Progenitor cell of endocrine pancreas (in vitro differentiated cells): ENCODE measurements at regions not wholly inside any gene's neighbourhood (a gene's known extent, or its start where the extent isn't known, plus 50 kb on each side); places are given as distances from the start of the nearest gene placed in this dataset.
"Not testable (repeated sequence)": the region's sequence is repeated elsewhere in the genome, so short reads cannot be mapped to it uniquely, and the experiment has no call there.

Experiments
- DNase-seq: peaks from one replicate; pipeline ENCODE4 v3.0.0; 2021; ENCODE audit warnings: low spot score; ENCODE audit not compliant: unreplicated experiment
- H3K27ac Mint-ChIP-seq: 2 replicates; pipeline ENCODE4 v1.8.0; 2021; ENCODE audit warnings: mild to moderate bottlenecking, moderate library complexity, mixed read lengths
- H3K27me3 Mint-ChIP-seq: 2 replicates; pipeline ENCODE4 v1.8.0; 2021; ENCODE audit warnings: mixed read lengths
- H3K36me3 Mint-ChIP-seq: 2 replicates; pipeline ENCODE4 v1.8.0; 2022; ENCODE audit warnings: mixed read lengths; ENCODE audit not compliant: insufficient read depth
- H3K4me1 Mint-ChIP-seq: 2 replicates; pipeline ENCODE4 v1.8.0; 2021; ENCODE audit warnings: low read depth, mixed read lengths
- H3K4me3 Mint-ChIP-seq: 2 replicates; pipeline ENCODE4 v1.8.0; 2021; ENCODE audit warnings: low read depth, mild to moderate bottlenecking, moderate library complexity, mixed read lengths
- H3K9me3 Mint-ChIP-seq: 2 replicates; pipeline ENCODE4 v1.8.0; 2021; ENCODE audit warnings: low read depth, mixed read lengths
- TF ChIP-seq, protein P1 (sequence below): fragments of 200-600 bp; sonication (generic); IDR thresholded peaks from one replicate; pipeline ENCODE4 v1.5.0; 2021; ENCODE audit warnings: antibody characterized with exemption, mild to moderate bottlenecking; ENCODE audit not compliant: unreplicated experiment

DNA sequence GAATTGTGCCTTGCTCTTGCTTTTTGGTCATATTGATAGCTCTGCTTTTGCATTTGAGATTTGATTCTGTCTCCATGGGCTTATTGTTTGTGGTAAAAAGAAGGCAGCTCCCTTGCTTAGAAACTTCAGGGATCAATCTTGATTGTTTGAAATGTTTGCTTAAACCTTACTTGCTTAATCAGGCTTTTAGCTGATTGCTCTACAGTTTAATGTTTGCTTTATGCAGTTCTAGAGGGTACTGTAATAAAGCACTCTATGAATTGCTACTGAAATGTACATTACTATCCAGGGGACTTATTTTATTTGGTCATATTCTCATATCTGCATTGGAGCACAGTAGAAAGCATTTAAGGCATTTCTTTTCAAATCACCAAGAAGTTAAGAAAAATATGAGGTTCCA is 545.4 kb upstream of the HS3ST5 start:
- Mint-ChIP-seq H3K27me3 (no peaks in the 10 kb centered on the region), H3K9me3 (no peaks in the 10 kb centered on the region), H3K4me1 (peaks cover 5% of the 10 kb centered on the region), H3K36me3 (no peaks in the 10 kb centered on the region), H3K4me3 (no peak overlapping the region), H3K27ac (no peak overlapping the region)
- no peak for DNase-seq
- TF ChIP-seq, protein P1, sequence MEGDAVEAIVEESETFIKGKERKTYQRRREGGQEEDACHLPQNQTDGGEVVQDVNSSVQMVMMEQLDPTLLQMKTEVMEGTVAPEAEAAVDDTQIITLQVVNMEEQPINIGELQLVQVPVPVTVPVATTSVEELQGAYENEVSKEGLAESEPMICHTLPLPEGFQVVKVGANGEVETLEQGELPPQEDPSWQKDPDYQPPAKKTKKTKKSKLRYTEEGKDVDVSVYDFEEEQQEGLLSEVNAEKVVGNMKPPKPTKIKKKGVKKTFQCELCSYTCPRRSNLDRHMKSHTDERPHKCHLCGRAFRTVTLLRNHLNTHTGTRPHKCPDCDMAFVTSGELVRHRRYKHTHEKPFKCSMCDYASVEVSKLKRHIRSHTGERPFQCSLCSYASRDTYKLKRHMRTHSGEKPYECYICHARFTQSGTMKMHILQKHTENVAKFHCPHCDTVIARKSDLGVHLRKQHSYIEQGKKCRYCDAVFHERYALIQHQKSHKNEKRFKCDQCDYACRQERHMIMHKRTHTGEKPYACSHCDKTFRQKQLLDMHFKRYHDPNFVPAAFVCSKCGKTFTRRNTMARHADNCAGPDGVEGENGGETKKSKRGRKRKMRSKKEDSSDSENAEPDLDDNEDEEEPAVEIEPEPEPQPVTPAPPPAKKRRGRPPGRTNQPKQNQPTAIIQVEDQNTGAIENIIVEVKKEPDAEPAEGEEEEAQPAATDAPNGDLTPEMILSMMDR = no peak

DNA sequence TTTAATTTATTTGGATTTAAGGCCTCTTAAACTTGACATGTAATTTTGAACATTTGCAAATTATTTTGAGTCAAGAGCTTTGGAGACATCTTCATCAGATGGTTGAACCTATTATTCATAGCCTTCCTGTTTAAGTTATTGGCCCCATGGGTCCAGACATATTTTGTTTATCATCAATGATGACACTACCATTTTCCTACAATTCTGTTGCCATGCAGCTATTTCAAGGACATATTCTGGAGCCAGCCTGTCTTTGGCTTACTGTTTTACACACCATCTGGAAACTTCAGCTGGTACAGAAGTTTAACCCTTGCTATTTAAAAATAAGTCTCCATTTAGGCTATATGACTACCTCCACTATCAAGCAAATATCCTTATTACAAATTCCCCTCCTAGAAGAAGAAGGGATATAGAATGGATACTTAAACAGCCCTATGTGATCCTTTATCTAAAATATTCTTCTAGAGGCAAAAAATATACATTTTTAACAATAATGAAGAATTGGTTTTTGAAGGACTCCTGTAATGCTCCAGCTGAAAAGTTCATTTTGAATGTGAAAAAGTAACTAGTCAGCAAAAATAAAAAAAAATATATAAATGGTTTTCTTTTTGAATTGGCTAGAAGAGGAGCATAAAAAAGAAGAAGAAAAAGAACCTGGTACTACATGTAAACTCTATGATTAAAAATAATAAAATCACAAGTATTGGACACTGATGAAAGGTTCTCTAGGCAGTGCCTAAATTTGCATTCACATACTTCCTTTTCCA is 544.0 kb upstream of the HS3ST5 start:
- TF ChIP-seq, protein P1 = no peak
- Mint-ChIP-seq H3K4me3 (no peak overlapping the region), H3K27ac (no peak overlapping the region), H3K4me1 (peaks cover 5% of the 10 kb centered on the region), H3K36me3 (no peaks in the 10 kb centered on the region), H3K27me3 (no peaks in the 10 kb centered on the region), H3K9me3 (no peaks in the 10 kb centered on the region)
- DNase-seq = no peak

DNA sequence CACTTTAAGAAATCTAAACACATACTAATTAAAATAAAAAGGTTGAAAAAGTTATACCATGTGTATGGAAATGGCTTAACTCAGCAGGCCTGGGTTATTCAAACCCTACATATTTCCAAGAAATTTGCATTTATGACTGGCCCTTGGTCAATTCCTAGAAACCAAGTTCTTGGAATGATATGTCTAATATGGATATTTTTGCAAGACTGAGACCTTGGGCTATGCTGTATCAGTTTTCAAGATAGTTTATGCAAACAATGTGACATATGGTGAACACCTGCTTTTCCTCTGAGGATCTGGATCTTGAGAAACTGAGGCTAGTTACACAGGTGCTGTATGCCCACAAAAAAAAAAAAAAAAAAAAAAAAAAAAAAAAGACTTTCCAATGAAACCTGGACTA is 536.9 kb upstream of the HS3ST5 start:
- no peak for DNase-seq
- TF ChIP-seq, protein P1 = no peak
- Mint-ChIP-seq H3K27me3 (no peaks in the 10 kb centered on the region), H3K9me3 (no peaks in the 10 kb centered on the region), H3K36me3 (no peaks in the 10 kb centered on the region), H3K4me1 (no peaks in the 10 kb centered on the region), H3K4me3 (no peak overlapping the region), H3K27ac (no peak overlapping the region)

DNA sequence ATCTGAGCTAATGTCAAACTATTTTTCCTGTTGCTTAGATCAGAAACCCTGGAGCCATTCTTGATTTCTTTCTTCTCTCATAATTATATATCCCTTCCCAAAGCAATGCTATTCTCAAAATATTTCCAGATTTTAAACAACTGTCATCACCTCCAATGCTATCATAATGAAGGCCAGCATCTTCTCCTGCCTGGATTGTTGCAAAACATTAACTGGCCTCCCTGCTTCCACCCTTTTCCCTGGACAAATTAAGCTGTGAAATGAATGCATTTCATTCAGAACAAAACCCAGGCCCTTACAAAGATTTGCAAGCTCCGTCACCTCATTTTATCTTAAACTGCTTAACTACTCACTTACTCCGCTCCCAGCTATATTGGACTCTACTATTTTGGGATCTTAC is 535.3 kb upstream of the HS3ST5 start:
- no peak overlapping the region for H3K27ac Mint-ChIP-seq
- no peak overlapping the region for H3K4me3 Mint-ChIP-seq
- H3K36me3 Mint-ChIP-seq = no peaks in the 10 kb centered on the region
- peaks cover 1% of the 10 kb centered on the region for H3K4me1 Mint-ChIP-seq
- no peaks in the 10 kb centered on the region for H3K27me3 Mint-ChIP-seq
- TF ChIP-seq, protein P1 = no peak
- DNase-seq = no peak
- no peaks in the 10 kb centered on the region for H3K9me3 Mint-ChIP-seq

DNA sequence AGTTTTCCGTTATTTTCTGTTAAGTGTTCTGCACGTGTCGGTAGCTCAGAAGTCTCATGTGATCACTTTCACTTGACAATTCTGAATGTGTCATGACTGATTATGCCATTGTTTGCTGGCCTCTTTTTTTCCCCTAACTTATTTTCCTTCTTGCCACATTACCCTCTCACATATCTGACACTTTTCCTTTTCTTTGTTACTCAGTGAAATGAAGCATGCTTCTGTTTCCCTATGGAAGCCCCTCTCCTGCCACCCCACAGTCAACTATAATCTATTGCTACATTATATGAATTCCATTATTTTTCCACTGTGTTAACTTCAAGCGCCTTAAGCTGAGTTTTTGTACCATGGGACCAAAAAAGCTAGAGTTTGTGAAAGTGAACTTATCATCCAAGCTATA is 531.6 kb upstream of the HS3ST5 start:
- H3K9me3 Mint-ChIP-seq = no peaks in the 10 kb centered on the region
- DNase-seq = no peak
- H3K4me3 Mint-ChIP-seq = no peak overlapping the region

DNA sequence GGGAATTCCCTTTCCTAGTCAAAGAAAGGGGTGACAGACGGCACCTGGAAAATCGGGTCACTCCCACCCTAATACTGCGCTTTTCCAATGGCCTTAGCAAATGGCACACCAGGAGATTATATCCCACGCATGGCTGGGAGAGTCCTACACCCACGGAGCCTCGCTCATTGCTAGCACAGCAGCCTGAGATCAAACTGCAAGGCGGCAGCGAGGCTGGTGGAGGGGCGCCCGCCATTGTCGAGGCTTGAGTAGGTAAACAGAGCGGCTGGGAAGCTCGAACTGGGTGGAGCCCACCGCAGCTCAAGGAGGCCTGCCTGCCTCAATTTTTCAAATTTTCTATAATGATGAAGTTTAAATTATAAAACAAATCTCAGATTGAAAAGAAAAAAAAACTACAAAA is 522.7 kb upstream of the HS3ST5 start:
- not testable (repeated sequence) for H3K9me3 Mint-ChIP-seq, H3K36me3 Mint-ChIP-seq, H3K27me3 Mint-ChIP-seq, DNase-seq, H3K27ac Mint-ChIP-seq, H3K4me1 Mint-ChIP-seq, H3K4me3 Mint-ChIP-seq

More for the DNA sequence above, 531.6 kb upstream of the HS3ST5 start:
- no peaks in the 10 kb centered on the region for H3K36me3 Mint-ChIP-seq
- no peak overlapping the region for H3K27ac Mint-ChIP-seq
- peaks cover 1% of the 10 kb centered on the region for H3K4me1 Mint-ChIP-seq
- TF ChIP-seq, protein P1 = no peak
- no peaks in the 10 kb centered on the region for H3K27me3 Mint-ChIP-seq
